WTC11 (cell line): ENCODE measurements at regions not wholly inside any gene's neighbourhood (a gene's known extent, or its start where the extent isn't known, plus 50 kb on each side); places are given as distances from the start of the nearest gene placed in this dataset.

Experiments used
- ATAC-seq: fragments of 200-7000 bp; cut with Tn5 transposase; 2 replicates; pipeline ENCODE4 v1.10.0; 2021; ENCODE audit warnings: mild to moderate bottlenecking, moderate library complexity
- CTCF ChIA-PET: fragments of 300-600 bp; sonication (Branson Sonifier 250); formaldehyde crosslinking; loops from one replicate; lab custom pipeline; 2021; ENCODE audit warnings: antibody characterized with exemption; lab: Charles Lee
- POLR2A ChIA-PET: fragments of 350-600 bp; sonication (Branson Sonifier 250); formaldehyde crosslinking; loops from one replicate; lab custom pipeline; 2021; ENCODE audit warnings: antibody characterized with exemption; lab: Charles Lee
- DNase-seq: peaks from one replicate; pipeline ENCODE4 v3.0.0; 2021; ENCODE audit warnings: low spot score
- H3K27ac Mint-ChIP-seq: 2 replicates; pipeline ENCODE4 v1.8.0; 2021; ENCODE audit warnings: mixed read lengths
- H3K27me3 Mint-ChIP-seq: 2 replicates; pipeline ENCODE4 v1.8.0; 2021; ENCODE audit warnings: low read depth, mild to moderate bottlenecking, moderate library complexity, mixed read lengths
- H3K36me3 Mint-ChIP-seq: 2 replicates; pipeline ENCODE4 v1.8.0; 2021; ENCODE audit warnings: mixed read lengths
- H3K4me1 Mint-ChIP-seq: 2 replicates; pipeline ENCODE4 v1.8.0; 2022; ENCODE audit warnings: mixed read lengths
- H3K4me3 Mint-ChIP-seq: 2 replicates; pipeline ENCODE4 v1.8.0; 2021; ENCODE audit warnings: mild to moderate bottlenecking, moderate library complexity, mixed read lengths
- H3K9me3 Mint-ChIP-seq: 2 replicates; pipeline ENCODE4 v1.8.0; 2021; ENCODE audit warnings: mixed read lengths
- CBFB ChIP-seq: sonication (generic); formaldehyde crosslinking; IDR thresholded peaks from 2 replicates; pipeline ENCODE4 v1.8.1; 2022; ENCODE audit warnings: mild to moderate bottlenecking, low read depth, missing genetic modification reagents
- ELF4 ChIP-seq: sonication (generic); formaldehyde crosslinking; IDR thresholded peaks from 2 replicates; pipeline ENCODE4 v1.8.1; 2022; ENCODE audit warnings: low read depth, mild to moderate bottlenecking, moderate library complexity, missing genetic modification reagents
- EMX1 ChIP-seq: fragments of 250-450 bp; sonication (Bioruptor Pico); IDR thresholded peaks from 2 replicates; pipeline ENCODE4 v1.8.0; 2021; ENCODE audit warnings: mild to moderate bottlenecking
- JUN ChIP-seq: sonication (generic); formaldehyde crosslinking; IDR thresholded peaks from 2 replicates; pipeline ENCODE4 v1.8.0; 2023; ENCODE audit warnings: mild to moderate bottlenecking, missing genetic modification reagents
- NFE2L1 ChIP-seq: sonication (generic); formaldehyde crosslinking; IDR thresholded peaks from 2 replicates; pipeline ENCODE4 v1.8.1; 2023; ENCODE audit warnings: missing genetic modification reagents
- NR1H2 ChIP-seq: sonication (generic); formaldehyde crosslinking; IDR thresholded peaks from 2 replicates; pipeline ENCODE4 v1.9.0; 2021; ENCODE audit warnings: mild to moderate bottlenecking, moderate library complexity, missing genetic modification reagents
- OVOL2 ChIP-seq: fragments of 250-450 bp; sonication (Bioruptor Pico); IDR thresholded peaks from 2 replicates; pipeline ENCODE4 v1.9.0; 2021; ENCODE audit warnings: mild to moderate bottlenecking, borderline replicate concordance
- ZNF396 ChIP-seq: fragments of 250-450 bp; sonication (Bioruptor Pico); IDR thresholded peaks from 2 replicates; pipeline ENCODE4 v1.8.0; 2021; ENCODE audit warnings: mild to moderate bottlenecking, moderate library complexity, borderline replicate concordance
- TF ChIP-seq, protein P1 (sequence below): sonication (generic); formaldehyde crosslinking; conservative IDR thresholded peaks from 2 replicates; pipeline ENCODE4 v1.8.1; 2022; ENCODE audit warnings: mild to moderate bottlenecking, missing genetic modification reagents
- TF ChIP-seq, protein P2 (sequence below): fragments of 250-450 bp; sonication (Bioruptor Pico); IDR thresholded peaks from 2 replicates; pipeline ENCODE4 v1.9.0; 2021; ENCODE audit warnings: moderate library complexity, mild to moderate bottlenecking, inconsistent platforms, borderline replicate concordance
- TF ChIP-seq, protein P3 (sequence below): sonication (generic); formaldehyde crosslinking; IDR thresholded peaks from 2 replicates; pipeline ENCODE4 v1.8.1; 2022; ENCODE audit warnings: low read depth, mild to moderate bottlenecking, moderate library complexity, missing genetic modification reagents, borderline replicate concordance
- TF ChIP-seq, protein P4 (sequence below): sonication (generic); formaldehyde crosslinking; IDR thresholded peaks from 2 replicates; pipeline ENCODE4 v1.8.0; 2022; ENCODE audit warnings: mild to moderate bottlenecking, missing genetic modification reagents
- TF ChIP-seq, protein P5 (sequence below): sonication (generic); formaldehyde crosslinking; IDR thresholded peaks from 2 replicates; pipeline ENCODE4 v1.8.0; 2023; ENCODE audit warnings: missing genetic modification reagents
- TF ChIP-seq, protein P6 (sequence below): sonication (generic); formaldehyde crosslinking; IDR thresholded peaks from 2 replicates; pipeline ENCODE4 v1.8.1; 2023; ENCODE audit warnings: mild to moderate bottlenecking, missing genetic modification reagents, borderline replicate concordance
- TF ChIP-seq, protein P7 (sequence below): sonication (generic); formaldehyde crosslinking; IDR thresholded peaks from 2 replicates; pipeline ENCODE4 v1.8.1; 2023; ENCODE audit warnings: mild to moderate bottlenecking, missing genetic modification reagents
- TF ChIP-seq, protein P8 (sequence below): fragments of 250-450 bp; sonication (Bioruptor Pico); IDR thresholded peaks from 2 replicates; pipeline ENCODE4 v1.9.0; 2021; ENCODE audit warnings: mild to moderate bottlenecking

DNA sequence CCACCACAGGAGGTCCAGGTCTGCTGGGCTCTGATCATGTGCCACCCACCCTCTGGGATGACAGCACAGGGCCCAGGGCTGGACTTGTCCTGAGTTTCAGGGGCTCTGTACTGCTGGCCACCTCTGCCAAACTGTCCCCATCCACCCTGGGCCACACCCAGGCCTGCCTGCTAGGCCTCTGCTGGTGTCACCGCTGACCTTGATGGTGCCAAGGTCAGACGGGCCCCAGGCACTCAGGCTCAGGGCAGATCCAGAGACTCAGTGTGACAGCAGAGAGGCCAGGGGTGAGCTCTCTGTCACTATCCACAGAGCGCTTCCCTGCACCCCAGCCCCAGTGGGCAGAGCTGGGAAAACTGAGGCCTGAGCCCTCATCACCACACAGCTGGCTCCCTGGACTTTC is 75.6 kb downstream of the RMI2 start:
- no peaks in the 10 kb centered on the region for H3K27me3 Mint-ChIP-seq
- ATAC-seq (no peak), DNase-seq (no peak)
- no peak overlapping the region for H3K27ac Mint-ChIP-seq
- no peaks in the 10 kb centered on the region for H3K4me1 Mint-ChIP-seq
- H3K9me3 Mint-ChIP-seq = no peaks in the 10 kb centered on the region
- ChIA-PET CTCF (interaction anchor here (1.0 to 1.9 kb wide), 2 partner anchors 16 to 19 kb away, joined by 3 to 14 read pairs; no protein-coding TSS in a partner anchor), POLR2A (no interaction called here)
- H3K36me3 Mint-ChIP-seq = no peaks in the 10 kb centered on the region
- TF ChIP-seq OVOL2 (no peak), CBFB (CRISPR knock-in tag) (no peak), ZNF396 (CRISPR knock-in tag) (no peak), NR1H2 (CRISPR knock-in tag) (no peak), JUN (CRISPR knock-in tag) (no peak), NFE2L1 (CRISPR knock-in tag) (no peak), ELF4 (CRISPR knock-in tag) (no peak), EMX1 (CRISPR knock-in tag) (no peak)
- TF ChIP-seq, protein P1, sequence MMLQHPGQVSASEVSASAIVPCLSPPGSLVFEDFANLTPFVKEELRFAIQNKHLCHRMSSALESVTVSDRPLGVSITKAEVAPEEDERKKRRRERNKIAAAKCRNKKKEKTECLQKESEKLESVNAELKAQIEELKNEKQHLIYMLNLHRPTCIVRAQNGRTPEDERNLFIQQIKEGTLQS (CRISPR knock-in tag) = no peak
- TF ChIP-seq, protein P2, sequence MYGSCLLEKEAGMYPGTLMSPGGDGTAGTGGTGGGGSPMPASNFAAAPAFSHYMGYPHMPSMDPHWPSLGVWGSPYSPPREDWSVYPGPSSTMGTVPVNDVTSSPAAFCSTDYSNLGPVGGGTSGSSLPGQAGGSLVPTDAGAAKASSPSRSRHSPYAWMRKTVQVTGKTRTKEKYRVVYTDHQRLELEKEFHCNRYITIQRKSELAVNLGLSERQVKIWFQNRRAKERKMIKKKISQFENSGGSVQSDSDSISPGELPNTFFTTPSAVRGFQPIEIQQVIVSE (CRISPR knock-in tag) = no peak
- TF ChIP-seq, protein P3, sequence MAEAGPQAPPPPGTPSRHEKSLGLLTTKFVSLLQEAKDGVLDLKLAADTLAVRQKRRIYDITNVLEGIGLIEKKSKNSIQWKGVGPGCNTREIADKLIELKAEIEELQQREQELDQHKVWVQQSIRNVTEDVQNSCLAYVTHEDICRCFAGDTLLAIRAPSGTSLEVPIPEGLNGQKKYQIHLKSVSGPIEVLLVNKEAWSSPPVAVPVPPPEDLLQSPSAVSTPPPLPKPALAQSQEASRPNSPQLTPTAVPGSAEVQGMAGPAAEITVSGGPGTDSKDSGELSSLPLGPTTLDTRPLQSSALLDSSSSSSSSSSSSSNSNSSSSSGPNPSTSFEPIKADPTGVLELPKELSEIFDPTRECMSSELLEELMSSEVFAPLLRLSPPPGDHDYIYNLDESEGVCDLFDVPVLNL (CRISPR knock-in tag) = no peak
- TF ChIP-seq, protein P4, sequence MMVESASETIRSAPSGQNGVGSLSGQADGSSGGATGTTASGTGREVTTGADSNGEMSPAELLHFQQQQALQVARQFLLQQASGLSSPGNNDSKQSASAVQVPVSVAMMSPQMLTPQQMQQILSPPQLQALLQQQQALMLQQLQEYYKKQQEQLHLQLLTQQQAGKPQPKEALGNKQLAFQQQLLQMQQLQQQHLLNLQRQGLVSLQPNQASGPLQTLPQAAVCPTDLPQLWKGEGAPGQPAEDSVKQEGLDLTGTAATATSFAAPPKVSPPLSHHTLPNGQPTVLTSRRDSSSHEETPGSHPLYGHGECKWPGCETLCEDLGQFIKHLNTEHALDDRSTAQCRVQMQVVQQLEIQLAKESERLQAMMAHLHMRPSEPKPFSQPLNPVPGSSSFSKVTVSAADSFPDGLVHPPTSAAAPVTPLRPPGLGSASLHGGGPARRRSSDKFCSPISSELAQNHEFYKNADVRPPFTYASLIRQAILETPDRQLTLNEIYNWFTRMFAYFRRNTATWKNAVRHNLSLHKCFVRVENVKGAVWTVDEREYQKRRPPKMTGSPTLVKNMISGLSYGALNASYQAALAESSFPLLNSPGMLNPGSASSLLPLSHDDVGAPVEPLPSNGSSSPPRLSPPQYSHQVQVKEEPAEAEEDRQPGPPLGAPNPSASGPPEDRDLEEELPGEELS (CRISPR knock-in tag) = no peak
- TF ChIP-seq, protein P5, sequence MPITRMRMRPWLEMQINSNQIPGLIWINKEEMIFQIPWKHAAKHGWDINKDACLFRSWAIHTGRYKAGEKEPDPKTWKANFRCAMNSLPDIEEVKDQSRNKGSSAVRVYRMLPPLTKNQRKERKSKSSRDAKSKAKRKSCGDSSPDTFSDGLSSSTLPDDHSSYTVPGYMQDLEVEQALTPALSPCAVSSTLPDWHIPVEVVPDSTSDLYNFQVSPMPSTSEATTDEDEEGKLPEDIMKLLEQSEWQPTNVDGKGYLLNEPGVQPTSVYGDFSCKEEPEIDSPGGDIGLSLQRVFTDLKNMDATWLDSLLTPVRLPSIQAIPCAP = no peak
- TF ChIP-seq, protein P6, sequence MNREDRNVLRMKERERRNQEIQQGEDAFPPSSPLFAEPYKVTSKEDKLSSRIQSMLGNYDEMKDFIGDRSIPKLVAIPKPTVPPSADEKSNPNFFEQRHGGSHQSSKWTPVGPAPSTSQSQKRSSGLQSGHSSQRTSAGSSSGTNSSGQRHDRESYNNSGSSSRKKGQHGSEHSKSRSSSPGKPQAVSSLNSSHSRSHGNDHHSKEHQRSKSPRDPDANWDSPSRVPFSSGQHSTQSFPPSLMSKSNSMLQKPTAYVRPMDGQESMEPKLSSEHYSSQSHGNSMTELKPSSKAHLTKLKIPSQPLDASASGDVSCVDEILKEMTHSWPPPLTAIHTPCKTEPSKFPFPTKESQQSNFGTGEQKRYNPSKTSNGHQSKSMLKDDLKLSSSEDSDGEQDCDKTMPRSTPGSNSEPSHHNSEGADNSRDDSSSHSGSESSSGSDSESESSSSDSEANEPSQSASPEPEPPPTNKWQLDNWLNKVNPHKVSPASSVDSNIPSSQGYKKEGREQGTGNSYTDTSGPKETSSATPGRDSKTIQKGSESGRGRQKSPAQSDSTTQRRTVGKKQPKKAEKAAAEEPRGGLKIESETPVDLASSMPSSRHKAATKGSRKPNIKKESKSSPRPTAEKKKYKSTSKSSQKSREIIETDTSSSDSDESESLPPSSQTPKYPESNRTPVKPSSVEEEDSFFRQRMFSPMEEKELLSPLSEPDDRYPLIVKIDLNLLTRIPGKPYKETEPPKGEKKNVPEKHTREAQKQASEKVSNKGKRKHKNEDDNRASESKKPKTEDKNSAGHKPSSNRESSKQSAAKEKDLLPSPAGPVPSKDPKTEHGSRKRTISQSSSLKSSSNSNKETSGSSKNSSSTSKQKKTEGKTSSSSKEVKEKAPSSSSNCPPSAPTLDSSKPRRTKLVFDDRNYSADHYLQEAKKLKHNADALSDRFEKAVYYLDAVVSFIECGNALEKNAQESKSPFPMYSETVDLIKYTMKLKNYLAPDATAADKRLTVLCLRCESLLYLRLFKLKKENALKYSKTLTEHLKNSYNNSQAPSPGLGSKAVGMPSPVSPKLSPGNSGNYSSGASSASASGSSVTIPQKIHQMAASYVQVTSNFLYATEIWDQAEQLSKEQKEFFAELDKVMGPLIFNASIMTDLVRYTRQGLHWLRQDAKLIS = no peak
- TF ChIP-seq, protein P7, sequence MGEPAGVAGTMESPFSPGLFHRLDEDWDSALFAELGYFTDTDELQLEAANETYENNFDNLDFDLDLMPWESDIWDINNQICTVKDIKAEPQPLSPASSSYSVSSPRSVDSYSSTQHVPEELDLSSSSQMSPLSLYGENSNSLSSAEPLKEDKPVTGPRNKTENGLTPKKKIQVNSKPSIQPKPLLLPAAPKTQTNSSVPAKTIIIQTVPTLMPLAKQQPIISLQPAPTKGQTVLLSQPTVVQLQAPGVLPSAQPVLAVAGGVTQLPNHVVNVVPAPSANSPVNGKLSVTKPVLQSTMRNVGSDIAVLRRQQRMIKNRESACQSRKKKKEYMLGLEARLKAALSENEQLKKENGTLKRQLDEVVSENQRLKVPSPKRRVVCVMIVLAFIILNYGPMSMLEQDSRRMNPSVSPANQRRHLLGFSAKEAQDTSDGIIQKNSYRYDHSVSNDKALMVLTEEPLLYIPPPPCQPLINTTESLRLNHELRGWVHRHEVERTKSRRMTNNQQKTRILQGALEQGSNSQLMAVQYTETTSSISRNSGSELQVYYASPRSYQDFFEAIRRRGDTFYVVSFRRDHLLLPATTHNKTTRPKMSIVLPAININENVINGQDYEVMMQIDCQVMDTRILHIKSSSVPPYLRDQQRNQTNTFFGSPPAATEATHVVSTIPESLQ (CRISPR knock-in tag) = no peak
- TF ChIP-seq, protein P8, sequence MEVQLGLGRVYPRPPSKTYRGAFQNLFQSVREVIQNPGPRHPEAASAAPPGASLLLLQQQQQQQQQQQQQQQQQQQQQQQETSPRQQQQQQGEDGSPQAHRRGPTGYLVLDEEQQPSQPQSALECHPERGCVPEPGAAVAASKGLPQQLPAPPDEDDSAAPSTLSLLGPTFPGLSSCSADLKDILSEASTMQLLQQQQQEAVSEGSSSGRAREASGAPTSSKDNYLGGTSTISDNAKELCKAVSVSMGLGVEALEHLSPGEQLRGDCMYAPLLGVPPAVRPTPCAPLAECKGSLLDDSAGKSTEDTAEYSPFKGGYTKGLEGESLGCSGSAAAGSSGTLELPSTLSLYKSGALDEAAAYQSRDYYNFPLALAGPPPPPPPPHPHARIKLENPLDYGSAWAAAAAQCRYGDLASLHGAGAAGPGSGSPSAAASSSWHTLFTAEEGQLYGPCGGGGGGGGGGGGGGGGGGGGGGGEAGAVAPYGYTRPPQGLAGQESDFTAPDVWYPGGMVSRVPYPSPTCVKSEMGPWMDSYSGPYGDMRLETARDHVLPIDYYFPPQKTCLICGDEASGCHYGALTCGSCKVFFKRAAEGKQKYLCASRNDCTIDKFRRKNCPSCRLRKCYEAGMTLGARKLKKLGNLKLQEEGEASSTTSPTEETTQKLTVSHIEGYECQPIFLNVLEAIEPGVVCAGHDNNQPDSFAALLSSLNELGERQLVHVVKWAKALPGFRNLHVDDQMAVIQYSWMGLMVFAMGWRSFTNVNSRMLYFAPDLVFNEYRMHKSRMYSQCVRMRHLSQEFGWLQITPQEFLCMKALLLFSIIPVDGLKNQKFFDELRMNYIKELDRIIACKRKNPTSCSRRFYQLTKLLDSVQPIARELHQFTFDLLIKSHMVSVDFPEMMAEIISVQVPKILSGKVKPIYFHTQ (CRISPR knock-in tag) = no peak
- H3K4me3 Mint-ChIP-seq = no peak overlapping the region
